ENCODE measurements at regions not wholly inside any gene's neighbourhood (a gene's known extent, or its start where the extent isn't known, plus 50 kb on each side); places are given as distances from the start of the nearest gene placed in this dataset.

DNA sequence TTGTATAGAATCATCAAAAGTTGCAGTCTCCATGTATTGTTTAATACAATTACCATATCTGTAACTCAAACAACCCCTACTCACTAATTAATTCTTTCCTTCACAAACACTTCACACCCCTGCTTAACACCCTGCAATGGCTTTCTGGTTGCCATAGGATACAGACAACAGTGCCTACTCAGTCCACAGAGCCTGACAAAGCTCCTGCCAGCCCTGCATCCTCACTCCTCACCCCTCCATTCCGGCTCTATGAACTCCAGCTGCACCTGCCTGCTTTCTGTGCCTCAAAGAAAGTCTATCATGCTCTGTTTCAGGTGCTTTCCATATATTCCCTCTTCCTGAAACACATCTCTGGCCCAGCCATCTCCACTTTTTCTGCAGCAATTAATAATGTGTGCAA is 253.4 kb downstream of the HACE1 start:
- TF ChIP-seq POLR2A (IDR thresholded peaks at IDR 0.05; ENCODE audit: low read depth, low read length), result no peak
- TF ChIP-seq POLR2AphosphoS5 (IDR thresholded peaks at IDR 0.05; ENCODE audit: low read depth, low read length), result no peak
- TF ChIP-seq TAF1 (IDR thresholded peaks at IDR 0.05; ENCODE audit: borderline replicate concordance, low read depth, low read length), result no peak

Measured in GM12892 (cell line).